ENCODE measurements at regions not wholly inside any gene's neighbourhood (a gene's known extent, or its start where the extent isn't known, plus 50 kb on each side); places are given as distances from the start of the nearest gene placed in this dataset.

DNA sequence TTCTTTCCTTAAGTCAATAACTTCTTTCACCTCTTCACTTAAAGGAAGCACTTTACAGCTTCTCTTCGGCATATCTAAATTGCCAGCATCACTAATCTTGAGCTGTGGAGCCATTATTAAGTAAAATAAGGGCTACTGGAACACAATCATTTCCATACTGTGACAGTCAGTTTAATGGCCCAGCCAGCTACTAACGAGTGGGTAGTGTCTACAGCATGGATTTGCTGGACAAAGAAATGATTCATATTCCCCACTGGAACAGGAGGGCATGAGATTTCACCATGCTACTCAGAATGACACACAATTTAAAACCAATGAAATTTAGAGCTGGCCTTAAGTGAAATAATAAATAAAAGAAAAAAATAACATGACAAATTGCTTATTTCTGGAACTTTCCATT, 72.1 kb downstream of the DDIT4L start:
- Histone ChIP-seq H3K9me3 (no peaks in the 10 kb centered on the region), H3K4me3 (no peak overlapping the region)
- ATAC-seq = no peak

GRCh38 chr4:100117750-100118149, 72.5 kb downstream of the DDIT4L start:
- TF ChIP-seq, protein P1, sequence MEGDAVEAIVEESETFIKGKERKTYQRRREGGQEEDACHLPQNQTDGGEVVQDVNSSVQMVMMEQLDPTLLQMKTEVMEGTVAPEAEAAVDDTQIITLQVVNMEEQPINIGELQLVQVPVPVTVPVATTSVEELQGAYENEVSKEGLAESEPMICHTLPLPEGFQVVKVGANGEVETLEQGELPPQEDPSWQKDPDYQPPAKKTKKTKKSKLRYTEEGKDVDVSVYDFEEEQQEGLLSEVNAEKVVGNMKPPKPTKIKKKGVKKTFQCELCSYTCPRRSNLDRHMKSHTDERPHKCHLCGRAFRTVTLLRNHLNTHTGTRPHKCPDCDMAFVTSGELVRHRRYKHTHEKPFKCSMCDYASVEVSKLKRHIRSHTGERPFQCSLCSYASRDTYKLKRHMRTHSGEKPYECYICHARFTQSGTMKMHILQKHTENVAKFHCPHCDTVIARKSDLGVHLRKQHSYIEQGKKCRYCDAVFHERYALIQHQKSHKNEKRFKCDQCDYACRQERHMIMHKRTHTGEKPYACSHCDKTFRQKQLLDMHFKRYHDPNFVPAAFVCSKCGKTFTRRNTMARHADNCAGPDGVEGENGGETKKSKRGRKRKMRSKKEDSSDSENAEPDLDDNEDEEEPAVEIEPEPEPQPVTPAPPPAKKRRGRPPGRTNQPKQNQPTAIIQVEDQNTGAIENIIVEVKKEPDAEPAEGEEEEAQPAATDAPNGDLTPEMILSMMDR (IDR thresholded peaks at IDR 0.05) = no peak
- ATAC-seq = no peak

More for the DNA sequence above, 72.1 kb downstream of the DDIT4L start:
- Histone ChIP-seq H3K27ac (no peak overlapping the region), H3K4me1 (no peaks in the 10 kb centered on the region), H3K36me3 (no peaks in the 10 kb centered on the region), H3K27me3 (no peaks in the 10 kb centered on the region)
- DNase-seq = no peak
- TF ChIP-seq, protein P1 (IDR thresholded peaks at IDR 0.05) = no peak
- intact Hi-C loops (cut with DNase I) = no loop called here

DNA sequence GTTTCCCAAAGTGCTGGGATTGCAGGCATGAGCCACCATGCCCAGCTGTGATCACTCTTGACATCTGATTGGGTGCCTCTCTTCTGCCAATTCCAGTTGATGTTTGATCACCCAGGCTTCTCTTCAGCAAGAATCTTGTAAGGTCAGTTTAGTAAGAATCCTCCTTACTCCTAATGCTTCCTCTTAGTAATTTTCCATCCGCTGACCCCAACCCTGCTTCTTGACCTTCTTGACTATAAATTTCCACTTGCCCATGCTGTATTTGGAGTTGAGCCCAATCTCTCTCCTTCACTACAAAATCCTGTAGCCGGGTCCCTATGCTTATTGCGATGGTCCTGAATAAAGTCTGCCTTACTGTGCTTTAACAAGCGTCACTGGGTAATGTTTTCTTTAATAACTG, 75.4 kb downstream of the DDIT4L start:
- Histone ChIP-seq H3K4me3 (no peak overlapping the region), H3K9me3 (no peaks in the 10 kb centered on the region), H3K4me1 (no peaks in the 10 kb centered on the region), H3K27ac (no peak overlapping the region), H3K27me3 (no peaks in the 10 kb centered on the region), H3K36me3 (no peaks in the 10 kb centered on the region)
- intact Hi-C loops (cut with DNase I) = no loop called here
- no peak for DNase-seq
- no peak for ATAC-seq
- TF ChIP-seq, protein P1 (IDR thresholded peaks at IDR 0.05) = no peak

More at GRCh38 chr4:100117750-100118149, 72.5 kb downstream of the DDIT4L start:
- Histone ChIP-seq H3K27me3 (no peaks in the 10 kb centered on the region), H3K36me3 (no peaks in the 10 kb centered on the region), H3K27ac (no peak overlapping the region), H3K9me3 (no peaks in the 10 kb centered on the region), H3K4me1 (no peaks in the 10 kb centered on the region), H3K4me3 (no peak overlapping the region)
- no peak for DNase-seq
- intact Hi-C loops (cut with DNase I) = no loop called here

DNA sequence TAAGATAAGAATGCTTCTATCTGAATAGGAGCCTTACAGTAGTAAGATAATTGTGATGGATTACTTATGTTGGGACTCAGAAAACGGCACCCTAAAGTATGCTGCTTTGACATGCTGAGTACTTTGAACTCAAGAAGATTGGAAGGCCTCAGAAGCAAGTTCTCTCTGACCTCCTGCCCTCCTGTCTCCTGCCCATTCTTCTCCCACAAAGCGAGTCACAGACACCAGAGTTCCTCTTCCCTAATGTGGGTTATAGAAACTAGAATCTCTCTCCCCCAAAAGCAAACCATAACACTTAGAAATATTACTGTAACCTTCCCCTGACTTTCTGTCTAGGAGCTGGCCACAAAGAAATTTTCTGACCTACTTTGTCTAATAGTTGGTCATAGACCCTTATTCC, 76.5 kb downstream of the DDIT4L start:
- Histone ChIP-seq H3K4me3 (no peak overlapping the region), H3K4me1 (no peaks in the 10 kb centered on the region), H3K27ac (no peak overlapping the region), H3K36me3 (no peaks in the 10 kb centered on the region), H3K9me3 (no peaks in the 10 kb centered on the region), H3K27me3 (no peaks in the 10 kb centered on the region)
- TF ChIP-seq, protein P1 (IDR thresholded peaks at IDR 0.05) = no peak
- intact Hi-C loops (cut with DNase I) = no loop called here
- ATAC-seq (no peak), DNase-seq (no peak)

- no peak for ATAC-seq
Measured at GRCh38 chr4:100113096-100113495, 77.2 kb downstream of the DDIT4L start.

More at GRCh38 chr4:100113096-100113495, 77.2 kb downstream of the DDIT4L start:
- Histone ChIP-seq H3K9me3 (no peaks in the 10 kb centered on the region), H3K4me3 (no peak overlapping the region), H3K27me3 (no peaks in the 10 kb centered on the region), H3K36me3 (no peaks in the 10 kb centered on the region), H3K27ac (no peak overlapping the region), H3K4me1 (no peaks in the 10 kb centered on the region)
- intact Hi-C loops (cut with DNase I) = no loop called here
- TF ChIP-seq, protein P1 (IDR thresholded peaks at IDR 0.05) = no peak
- no peak for DNase-seq
